ENCODE measurements at regions not wholly inside any gene's neighbourhood (a gene's known extent, or its start where the extent isn't known, plus 50 kb on each side); places are given as distances from the start of the nearest gene placed in this dataset.

DNA sequence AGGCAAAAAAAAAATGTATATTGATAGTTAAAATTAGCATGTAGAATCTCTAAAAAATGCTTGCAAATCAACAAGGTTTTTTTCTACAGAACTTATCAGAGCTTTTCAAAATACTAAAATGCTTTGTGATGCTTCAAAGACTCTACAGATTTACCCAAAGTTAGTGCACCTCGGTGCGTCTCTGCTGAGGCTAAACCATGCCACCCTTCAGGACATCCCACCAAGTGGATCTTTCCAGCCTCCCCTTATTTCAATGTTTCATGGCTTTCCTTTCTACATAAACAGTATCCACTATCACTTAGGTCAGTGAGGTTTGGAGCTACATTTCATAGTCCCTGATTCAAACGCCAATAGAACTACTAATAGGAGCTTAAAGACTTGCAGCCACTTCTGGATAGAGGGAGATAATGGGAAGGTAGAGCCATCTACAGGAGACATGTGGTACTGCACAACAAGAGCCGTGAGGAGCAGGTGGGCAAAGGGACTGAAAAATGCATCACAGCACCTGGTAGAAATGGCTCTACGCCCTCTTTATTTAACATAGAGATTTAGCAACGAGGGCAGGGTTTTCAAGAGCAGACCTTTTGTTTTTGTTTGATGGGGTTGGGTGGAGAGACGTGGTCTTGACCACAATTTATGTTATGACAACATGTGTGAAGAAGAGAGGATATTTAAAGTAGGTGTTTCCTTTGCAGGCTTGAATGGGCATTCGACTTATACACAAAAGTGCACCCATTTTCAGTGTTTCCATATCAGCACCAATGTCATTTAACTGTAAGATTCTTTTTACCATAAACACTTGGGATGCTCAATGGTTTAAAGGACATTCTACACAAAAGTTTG is 56.1 kb upstream of the SLC35G4 start:
- DNase-seq (ENCODE audit: low spot score), result peak; percentile 70

DNA sequence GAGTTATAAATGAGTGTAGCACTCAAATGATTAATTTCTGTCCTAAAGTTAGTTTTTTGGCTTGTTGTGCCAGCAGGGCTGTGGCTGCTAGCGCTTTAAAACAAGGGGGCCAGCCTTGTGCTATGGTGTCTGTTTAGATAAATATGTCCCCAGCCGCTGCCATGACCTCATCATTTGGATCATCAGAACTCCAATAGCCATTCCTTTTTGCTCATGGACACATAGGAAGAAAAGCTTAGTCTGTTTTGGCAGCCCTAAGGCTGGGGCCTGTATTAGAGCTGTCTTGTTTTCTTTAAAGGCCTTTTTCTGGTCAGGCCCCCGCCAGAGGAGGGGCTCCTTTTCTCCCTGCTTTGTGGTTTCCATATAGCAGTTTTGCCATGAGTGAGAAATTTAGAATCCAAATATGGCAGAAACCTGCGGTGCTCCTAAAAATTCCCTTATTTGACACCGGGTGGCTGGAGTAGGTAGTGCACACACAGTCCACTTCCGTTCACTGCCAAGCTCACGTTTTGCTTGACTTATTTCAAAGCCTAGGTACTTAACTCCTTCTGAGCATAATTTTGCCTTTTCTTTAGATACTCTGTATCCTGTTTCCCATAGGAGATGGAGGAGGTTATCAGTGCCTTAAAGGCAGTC is 60.4 kb upstream of the SLC35G4 start:
- no peak for DNase-seq (ENCODE audit: low spot score)

DNA sequence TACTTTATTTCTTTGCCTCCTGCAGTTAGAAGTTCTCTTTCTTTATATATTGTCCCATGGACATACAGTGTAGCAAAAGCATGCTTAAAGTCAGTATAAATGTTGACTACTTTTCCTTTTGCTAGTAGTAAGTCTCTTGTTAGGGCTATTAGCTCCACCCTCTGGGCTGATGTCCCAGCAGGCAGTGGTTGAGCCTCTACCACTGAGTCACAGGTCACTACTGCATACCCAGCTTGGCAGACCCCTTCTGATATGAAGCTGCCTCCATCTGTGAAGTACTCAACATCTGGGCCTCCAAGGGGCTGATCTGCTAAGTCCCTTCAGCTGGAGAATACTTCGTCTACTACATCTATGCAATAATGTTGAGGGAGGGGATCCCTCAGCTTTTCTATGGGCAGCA is 61.0 kb upstream of the SLC35G4 start:
- DNase-seq (ENCODE audit: low spot score), result no peak

DNA sequence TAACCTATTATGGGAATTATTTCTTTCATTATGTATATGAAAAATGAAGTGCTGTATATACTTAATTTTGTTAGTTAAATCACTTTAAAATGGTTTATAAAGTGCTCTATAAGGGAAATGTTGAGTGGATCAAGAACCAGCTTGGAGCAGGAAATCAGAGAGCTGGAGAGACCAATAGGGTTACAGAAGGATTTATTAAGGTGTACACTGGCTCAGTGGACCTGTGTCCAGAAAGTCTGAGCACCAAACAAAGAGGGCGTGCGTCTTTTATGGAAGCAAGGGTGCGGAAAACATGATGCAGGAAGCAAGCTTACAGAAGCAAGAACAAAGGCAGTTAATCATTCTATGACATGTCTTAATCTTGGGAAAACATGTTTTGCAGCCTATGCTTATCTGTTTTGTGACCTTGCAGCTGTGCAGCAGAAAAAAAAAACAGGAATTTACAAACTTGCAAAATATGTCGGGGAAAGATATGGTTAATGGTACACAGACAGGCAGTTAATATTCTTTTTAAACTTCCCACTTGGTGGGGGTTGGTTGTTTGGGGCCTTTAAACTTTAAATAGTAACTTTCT is 65.2 kb upstream of the SLC35G4 start:
- DNase-seq (ENCODE audit: low spot score), result no peak

DNA sequence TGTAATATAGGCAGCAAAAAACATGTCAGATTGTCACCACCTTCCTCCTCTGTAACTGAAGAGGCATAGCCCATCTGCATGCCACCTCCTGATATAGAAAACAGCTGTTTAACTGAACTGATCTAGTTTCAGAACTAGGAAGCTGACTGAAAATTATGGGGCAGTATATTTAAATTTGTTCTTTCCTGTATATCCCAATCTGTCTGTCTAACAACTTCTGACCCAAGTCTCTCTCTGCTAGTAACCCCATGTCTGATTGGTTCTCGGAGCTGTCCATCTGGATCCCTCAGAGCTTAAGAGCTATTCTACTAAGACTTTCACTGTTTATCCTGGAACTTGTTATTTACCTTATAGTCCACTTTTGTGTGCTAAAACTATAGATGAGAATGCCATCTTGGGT is 68.2 kb upstream of the SLC35G4 start:
- no peak for DNase-seq (ENCODE audit: low spot score)

DNA sequence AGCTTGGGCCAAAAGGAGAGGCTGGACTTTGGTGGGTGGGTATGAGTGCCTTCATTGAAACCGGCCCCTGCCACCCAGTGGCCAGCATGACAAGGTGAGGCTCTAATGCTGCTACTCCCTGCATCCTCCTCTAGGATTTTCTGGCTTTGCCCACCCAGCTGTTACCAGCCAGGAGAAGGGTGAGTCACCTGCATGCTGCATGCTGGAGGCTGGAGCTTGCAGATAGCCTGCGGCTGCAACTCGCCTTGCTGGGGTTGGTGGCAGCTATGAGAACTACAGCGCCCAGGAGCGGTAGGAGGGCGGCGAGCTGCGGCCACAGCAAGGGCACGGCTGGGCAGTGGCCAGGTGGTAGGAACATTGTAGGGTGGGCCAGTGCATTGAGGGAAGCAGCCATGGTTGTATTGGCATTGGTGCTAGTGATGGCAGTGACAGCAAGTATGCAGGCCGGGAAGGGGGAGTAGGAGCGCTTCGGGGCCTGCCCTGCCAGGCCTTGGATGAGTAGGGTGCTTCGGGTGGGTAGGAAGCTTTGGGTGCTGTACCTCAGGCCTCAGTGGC is 75.4 kb upstream of the SLC35G4 start:
- no peak for DNase-seq (ENCODE audit: low spot score)

DNA sequence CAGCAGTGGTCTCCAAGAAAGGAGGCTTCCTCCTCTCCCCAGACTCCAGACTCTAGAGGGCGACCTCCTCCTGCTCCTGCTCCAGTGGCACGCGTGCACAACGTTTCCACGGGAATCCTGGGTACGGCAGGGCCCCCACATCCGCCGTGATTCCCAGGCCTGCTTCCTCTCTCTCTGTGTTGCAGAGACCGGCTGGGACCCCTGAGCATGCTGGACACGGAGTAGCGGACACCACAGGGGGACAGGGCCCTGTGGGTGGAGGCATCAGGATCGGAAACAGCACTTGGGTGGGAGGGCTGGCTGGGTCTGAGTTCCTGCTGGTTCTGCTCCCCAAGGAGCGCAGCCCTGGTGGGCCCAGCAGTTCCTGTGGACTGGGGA is 75.9 kb upstream of the SLC35G4 start:
- no peak for DNase-seq (ENCODE audit: low spot score)

DNA sequence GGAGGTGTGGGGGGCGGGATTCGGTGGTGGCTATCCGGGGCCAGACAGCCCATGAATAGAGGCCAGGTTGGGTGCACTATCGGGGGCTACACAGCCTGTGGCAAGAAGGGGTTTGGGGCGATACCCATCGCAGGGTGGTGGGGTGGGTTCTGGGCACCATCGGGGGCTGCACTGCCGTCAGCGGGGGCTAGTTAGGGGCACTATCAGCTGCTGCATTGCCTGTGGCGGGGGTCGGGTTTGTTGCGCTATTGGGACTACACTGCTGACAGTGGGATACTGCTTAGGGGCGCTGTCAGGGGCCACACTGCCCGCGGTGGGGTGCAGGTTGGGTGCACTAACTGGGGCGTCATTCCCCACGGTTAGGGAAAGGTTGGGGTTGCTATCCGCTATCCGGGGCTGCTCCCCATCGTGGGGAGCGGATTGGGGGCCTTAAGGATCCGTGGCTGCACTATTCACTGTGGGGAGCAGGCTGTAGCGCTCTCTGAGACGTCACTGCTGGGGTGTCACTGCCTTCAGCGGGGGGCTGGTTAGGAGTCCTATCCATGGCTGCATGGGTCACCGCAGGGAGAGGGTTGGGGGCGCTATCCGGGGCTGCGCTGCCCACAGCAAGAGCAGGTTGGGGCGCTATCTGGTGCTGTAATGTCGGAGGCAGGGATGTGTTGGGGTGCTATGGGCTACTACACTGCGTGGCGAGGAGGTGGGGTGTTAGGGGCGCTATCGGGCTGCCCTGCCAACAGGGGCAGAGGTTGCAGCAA is 76.5 kb upstream of the SLC35G4 start:
- DNase-seq (ENCODE audit: low spot score), result no peak

DNA sequence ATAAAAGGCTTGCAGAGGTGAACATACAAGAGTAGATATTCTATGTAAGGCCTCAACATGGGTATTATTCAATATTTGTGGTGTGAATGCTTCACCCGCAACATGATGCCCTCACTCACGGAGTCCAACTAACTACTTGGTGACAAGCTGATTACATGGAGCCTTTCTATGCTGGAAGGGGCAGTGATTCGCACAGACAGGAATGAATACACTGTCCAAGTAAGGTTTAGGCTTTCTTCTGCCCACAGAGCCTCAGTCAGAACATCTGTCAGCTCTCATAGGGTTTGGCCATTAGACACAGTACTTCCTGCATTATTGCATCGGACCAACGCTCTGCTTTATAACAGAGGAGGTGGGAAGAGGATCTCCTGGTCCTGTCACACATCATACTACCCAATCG is 80.3 kb upstream of the SLC35G4 start:
- DNase-seq (ENCODE audit: low spot score), result no peak

DNA sequence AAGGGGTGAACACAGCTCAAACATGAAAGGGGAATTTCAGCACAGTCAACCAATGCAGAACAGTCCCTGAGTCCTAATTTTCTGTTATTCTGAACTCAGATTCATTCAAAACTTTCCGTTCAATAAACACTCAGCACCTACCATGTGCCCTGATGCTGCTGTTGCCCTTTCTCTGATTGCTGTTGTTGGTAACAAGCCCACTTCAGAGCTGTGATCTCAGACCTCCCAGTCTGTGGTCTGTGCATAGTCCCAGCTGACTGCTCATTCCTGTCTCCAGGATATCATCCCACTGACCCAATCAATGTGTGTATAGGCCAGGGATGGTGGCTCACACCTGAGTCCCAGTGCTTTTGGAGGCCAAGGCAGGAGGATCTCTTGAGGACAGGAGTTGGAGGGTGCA is 82.7 kb upstream of the SLC35G4 start:
- no peak for DNase-seq (ENCODE audit: low spot score)

DNA sequence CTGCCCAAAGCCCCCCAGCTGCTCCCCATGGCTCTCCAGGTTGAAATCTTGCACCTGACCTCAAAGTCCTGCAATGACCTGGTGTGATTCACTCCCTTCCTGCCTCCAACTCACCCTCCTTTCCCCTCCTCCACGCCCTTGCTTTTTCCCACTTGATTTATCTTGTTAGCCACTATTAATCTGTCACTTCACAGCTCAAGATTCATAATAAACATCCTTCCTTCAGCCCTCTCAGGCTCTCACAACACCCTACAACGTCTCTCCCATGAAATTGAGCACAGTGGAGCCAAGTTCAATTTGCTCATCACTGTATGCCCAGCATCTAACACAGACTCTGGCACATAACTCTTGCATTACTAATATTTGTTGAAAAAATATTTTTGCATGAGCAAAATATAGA is 85.6 kb upstream of the SLC35G4 start:
- no peak for DNase-seq (ENCODE audit: low spot score)

DNA sequence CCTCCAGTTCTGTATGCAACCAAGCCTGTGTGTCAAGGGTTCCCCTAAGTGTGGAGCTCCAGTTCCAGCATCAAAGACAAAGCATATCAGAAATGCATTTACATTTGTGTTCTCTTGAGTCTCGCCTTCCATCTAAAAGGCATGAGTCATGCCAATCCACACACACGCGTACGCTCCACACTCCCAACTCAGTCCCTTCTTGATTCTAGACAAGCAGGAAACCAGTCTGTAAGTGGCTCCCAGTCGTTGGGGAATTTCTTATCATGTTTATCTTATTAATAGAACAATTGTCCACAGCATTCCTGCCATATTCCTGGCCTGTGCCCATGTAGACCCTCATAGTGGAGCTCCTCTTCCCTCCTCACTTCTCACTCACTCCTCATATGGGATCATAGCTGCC is 86.4 kb upstream of the SLC35G4 start:
- DNase-seq (ENCODE audit: low spot score), result no peak

DNA sequence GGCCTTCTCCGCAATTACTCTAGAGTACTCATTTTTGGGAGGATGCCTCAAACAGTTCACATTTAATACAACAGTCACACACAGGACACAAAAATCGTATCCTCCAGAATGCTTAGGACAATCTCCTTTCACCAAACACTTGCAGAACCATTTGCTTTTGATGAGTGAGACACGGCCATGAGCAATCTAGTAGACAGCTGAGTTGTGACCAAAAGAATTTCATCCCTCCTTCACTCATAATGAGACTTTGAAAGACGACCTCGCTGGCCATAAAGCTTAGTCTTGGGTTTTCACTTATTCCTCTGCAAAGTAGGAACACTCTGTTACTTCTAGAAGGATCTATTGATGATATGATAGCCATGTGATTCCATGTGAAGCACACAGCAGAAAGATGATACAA is 87.5 kb upstream of the SLC35G4 start:
- DNase-seq (ENCODE audit: low spot score), result no peak

DNA sequence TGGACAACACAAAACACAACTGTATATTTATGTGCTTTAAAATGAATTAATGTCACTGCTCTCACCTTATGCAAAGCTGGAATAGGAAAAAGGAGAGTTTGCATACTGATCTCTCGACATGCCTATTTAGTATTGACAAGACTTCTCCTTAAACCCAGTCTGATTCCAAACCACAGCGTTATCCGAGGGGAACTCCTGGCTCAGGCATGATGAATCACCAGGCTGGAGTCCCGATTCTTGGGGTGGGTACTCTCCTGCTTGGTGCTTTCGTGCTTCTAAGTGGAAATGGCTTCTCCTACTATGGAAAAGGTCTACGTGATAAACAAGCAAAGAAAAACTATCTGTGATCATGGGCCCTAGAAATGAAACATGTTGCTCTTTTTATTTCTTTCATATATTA is 88.9 kb upstream of the SLC35G4 start:
- DNase-seq (ENCODE audit: low spot score), result no peak

DNA sequence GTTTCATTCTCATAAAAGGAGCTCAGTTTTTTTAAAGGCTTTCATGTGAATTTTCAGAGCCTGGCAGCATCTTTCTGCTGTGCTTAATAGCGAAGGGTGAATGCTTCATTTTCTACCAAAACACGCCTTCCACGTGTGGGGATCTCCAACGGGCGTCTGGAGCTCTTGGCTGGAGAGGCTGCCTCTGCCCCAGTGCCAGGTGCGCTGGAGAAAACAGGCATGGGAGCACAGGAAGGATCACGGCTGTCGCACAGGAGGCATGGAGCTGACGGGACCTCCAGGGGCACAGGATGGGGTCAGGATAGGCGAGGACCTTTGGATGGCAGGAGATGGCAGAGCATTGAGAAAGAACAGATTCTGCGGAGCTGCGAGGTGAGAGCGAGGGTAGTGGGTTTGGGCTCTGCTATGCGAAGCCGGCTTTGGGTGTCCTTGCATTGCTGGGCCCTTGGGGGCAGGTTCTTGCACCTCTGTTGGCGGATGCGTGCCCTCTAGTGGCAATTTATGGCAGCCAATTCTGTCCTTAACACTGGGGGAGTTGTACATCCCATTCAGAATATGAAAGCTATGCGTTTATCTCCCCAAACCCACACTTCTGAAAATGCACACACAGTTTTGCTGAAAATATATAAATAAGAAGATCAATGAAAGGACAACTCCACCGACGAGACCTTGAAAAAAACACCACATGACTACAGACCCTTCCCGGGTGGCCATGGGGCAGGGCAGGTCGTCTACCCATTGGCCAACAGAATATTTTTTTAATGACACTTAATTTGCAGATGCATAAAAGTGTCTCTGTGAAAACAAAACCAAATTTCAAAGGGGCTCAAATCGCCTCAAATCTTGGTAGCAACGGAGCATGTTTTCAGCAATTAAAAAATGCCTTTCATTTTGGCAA is 90.4 kb upstream of the SLC35G4 start:
- peak; percentile 80 for DNase-seq (ENCODE audit: low spot score)

DNA sequence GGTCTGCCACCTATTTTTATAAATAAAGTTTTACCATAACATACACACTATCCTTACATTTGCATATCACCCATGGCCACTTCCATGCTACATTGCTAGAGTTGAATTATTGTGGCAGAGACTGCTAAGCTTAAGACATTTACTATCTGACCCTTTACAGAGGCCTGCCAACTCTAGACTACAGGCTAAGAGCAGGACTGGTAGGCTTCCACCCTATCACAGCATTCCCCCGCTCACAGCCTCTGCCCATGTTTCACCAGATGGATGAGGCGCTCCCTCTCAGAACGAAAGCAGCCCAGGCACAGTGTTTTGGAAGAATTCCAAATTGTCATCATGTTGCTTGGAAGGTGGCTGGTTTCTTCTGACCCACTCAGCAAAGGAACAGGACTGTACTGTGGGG is 91.7 kb upstream of the SLC35G4 start:
- no peak for DNase-seq (ENCODE audit: low spot score)

DNA sequence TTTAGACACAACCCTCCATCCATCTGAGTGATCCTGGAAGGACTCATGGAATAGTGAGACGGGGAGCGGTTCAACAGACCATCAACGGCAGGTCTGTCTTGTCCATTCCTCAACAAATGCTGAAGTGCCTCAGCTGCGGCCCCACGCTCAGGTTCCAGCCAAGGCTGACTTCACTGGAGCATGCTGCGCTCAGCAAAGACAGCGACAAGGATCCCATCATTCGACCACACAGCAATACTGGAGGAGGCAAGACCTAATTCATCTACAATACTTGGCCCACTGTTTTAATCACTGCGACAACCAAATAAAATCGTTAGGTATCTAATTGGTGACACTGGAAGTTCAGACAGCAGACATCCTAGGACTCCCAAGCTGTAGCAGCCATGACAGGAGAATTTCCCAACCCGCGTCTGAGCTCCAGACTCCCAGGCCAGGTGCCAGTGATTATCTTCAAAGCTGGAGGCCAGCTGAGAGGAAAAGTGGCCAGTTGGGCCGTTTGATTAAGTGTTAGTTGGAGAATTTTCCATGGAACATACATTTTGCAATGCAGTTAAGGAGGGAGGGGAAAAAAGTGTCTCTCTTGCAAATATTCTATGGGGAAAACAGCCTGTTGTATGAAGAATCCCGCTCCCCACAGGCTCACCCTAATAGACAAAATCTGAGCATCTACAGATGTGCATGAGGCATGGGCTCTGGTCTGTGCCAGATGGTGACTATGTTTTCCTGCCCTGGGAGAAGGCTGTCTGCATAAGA is 92.5 kb upstream of the SLC35G4 start:
- no peak for DNase-seq (ENCODE audit: low spot score)

DNA sequence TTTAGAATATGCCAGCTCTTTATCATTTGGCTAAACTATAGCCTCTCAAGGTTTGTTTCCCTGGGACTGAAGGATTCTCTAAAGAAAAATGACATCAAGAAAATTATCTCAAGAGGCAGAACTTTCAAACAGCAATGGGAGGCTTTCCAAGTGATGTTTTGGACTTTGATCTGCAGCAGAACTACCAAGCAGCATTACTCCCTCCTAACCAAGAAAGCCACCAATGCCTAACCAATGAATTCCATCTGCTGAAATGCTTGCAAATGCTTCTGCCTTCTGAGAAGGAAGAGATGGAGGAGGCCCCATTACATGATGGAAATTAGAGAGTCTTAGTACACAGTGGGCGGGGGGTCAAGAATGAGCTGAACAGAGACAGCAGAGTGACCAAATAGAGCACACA is 95.1 kb upstream of the SLC35G4 start:
- no peak for DNase-seq (ENCODE audit: low spot score)

DNA sequence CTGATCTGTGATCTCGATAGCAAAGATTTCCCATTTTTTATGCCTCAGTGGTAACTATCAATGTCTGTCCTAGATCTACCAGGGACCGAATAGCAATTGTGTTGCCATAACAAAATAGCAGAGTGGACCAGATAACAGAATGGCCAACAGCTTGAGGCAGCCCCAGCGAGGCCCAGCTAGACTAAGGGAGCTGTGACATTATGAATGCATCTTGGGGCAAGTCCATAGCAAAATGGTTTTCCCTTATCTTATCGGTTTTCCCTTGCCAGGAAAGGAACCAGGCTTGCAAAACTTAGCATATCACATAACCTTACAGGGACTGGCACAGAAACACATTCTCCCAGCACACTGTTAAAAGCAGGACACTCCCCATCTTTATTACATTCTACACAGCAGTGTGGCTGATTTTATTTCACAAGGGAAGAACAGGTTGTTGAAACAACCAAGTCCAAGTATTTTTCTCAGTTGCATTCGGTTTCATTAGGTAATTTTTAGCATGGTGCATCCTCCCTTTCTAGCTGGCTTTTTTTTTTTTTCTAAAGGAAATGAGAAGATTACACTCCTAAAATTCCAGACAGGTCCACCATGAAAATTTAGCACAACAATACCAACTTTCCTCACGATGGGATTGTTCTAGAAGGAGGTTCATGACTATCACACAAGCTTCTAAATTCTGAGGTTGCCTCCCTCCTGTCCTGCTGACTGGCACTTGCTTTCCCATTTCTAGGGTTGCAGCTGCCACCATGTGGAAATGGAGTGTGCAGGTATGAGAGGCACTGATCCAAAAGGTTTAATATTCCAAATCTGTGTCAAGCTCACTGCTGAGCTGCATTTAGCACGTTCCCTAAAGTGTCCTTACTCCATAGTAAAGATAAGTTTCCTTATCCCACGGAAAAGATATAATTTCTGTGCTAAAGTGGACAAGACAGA is 97.0 kb upstream of the SLC35G4 start:
- no peak for DNase-seq (ENCODE audit: low spot score)

Measured in HuH-7.5 (cell line).